ENCODE measurements at regions not wholly inside any gene's neighbourhood (a gene's known extent, or its start where the extent isn't known, plus 50 kb on each side); places are given as distances from the start of the nearest gene placed in this dataset.

DNA sequence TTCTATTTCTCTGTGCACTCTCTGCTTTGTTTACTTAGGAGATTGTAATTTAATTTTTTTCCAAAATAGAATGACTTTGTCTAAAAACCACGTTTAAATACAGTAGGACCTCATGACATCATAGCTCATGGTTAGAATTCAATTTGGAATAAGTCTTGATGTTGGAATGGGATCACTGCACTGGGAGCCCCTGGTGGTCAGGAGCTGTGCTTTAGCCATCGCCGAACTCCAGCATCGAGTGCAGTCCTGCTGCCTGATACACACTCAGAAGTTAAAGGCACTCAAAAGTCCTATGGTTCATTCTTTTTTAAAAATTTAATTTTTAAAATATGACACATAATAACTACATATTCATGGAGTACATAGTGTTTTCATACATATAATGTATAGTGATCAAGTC lies 75.1 kb downstream of the TEX35 start:
- no peak for TF ChIP-seq EZH2phosphoT487 (IDR thresholded peaks at IDR 0.05)
- TF ChIP-seq, protein P1, sequence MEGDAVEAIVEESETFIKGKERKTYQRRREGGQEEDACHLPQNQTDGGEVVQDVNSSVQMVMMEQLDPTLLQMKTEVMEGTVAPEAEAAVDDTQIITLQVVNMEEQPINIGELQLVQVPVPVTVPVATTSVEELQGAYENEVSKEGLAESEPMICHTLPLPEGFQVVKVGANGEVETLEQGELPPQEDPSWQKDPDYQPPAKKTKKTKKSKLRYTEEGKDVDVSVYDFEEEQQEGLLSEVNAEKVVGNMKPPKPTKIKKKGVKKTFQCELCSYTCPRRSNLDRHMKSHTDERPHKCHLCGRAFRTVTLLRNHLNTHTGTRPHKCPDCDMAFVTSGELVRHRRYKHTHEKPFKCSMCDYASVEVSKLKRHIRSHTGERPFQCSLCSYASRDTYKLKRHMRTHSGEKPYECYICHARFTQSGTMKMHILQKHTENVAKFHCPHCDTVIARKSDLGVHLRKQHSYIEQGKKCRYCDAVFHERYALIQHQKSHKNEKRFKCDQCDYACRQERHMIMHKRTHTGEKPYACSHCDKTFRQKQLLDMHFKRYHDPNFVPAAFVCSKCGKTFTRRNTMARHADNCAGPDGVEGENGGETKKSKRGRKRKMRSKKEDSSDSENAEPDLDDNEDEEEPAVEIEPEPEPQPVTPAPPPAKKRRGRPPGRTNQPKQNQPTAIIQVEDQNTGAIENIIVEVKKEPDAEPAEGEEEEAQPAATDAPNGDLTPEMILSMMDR (IDR thresholded peaks at IDR 0.05): no peak
